Ectodermal cell (in vitro differentiated cells): ENCODE measurements at regions not wholly inside any gene's neighbourhood (a gene's known extent, or its start where the extent isn't known, plus 50 kb on each side); places are given as distances from the start of the nearest gene placed in this dataset.
A peak's percentile ranks its signal among the peaks of the same experiment; 100 is the strongest.

ENCODE experiments used
- H3K27ac ChIP-seq: 2 replicates; pipeline ENCODE4 v1.7.0; 2013; ENCODE audit warnings: mild to moderate bottlenecking, low read depth, low read length; ENCODE audit not compliant: insufficient read depth, poor library complexity, severe bottlenecking
- H3K27me3 ChIP-seq: 2 replicates; pipeline ENCODE4 v1.7.0; 2013; ENCODE audit warnings: mild to moderate bottlenecking, low read length; ENCODE audit not compliant: insufficient read depth, control insufficient read depth, poor library complexity, severe bottlenecking
- H3K36me3 ChIP-seq: one replicate; pipeline ENCODE4 v1.7.0; 2013; ENCODE audit warnings: low read length; ENCODE audit not compliant: control insufficient read depth, insufficient read depth
- H3K4me1 ChIP-seq: one replicate; pipeline ENCODE4 v1.7.0; 2013; ENCODE audit warnings: low read length; ENCODE audit not compliant: control insufficient read depth, insufficient read depth
- H3K4me3 ChIP-seq: 2 replicates; pipeline ENCODE4 v1.7.0; 2013; ENCODE audit warnings: low read depth, low read length, control low read depth; ENCODE audit not compliant: insufficient read depth
- H3K9me3 ChIP-seq: 2 replicates; pipeline ENCODE4 v1.7.0; 2013; ENCODE audit warnings: mild to moderate bottlenecking, low read length, moderate library complexity; ENCODE audit not compliant: control insufficient read depth
- WGBS, 2 experiments: methylation state at CpG; one replicate each; pipeline ENCODE4 v1.1.7; 2013; ENCODE audit warnings: missing lambda C conversion rate in 2 of 2; 5-methylcytosine and 5-hydroxymethylcytosine counted together

DNA sequence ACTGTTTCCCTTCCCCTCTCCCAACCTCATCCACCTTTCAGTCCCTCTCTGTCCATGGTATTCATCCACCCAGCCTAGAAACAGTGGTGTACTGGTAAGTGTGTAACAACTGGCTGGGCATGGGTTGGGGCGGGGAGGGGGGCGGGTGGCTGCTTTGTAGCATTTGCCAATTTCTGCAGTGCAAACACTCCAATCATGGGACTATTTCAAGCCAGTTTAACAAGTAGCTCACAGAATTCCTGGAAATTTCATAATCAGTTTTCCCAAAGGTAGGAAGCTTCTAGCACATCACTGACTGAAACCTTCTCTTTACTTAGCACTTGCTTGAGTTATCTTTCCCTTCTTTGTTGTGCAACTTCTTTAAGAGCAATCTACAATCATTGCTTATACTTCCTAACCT lies 100.8 kb upstream of the WASF3 start:
- 90 to 96% methylated on average over 2 of the region's 2 CpGs for WGBS, 2 experiments
- no peak overlapping the region for H3K27ac ChIP-seq
- no peaks in the 10 kb centered on the region for H3K4me1 ChIP-seq
- no peak overlapping the region for H3K4me3 ChIP-seq
- H3K27me3 ChIP-seq: no peaks in the 10 kb centered on the region
- no peaks in the 10 kb centered on the region for H3K36me3 ChIP-seq
- no peaks in the 10 kb centered on the region for H3K9me3 ChIP-seq

DNA sequence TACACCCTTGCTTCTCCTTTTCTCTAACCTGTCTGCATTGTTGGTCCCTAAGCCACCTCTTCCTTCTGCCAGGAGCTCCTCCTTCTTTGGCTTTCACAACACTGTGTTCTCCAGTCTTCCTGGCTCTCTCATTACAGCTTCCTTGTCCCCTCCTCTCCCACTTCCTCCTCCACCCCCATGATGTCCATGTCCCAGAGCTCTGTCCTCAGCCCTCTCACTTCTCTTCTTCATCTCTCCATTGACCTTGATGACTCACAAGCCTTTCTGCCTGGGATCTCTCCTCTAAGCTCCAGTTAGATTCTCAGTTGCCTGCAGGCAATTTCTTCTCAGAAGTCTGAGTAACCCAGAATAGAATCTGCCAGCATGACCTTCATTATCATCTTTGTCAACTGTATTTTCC lies 100.3 kb upstream of the WASF3 start:
- Histone ChIP-seq H3K27ac (no peak overlapping the region), H3K27me3 (no peaks in the 10 kb centered on the region), H3K36me3 (no peaks in the 10 kb centered on the region), H3K9me3 (no peaks in the 10 kb centered on the region), H3K4me1 (no peaks in the 10 kb centered on the region), H3K4me3 (no peak overlapping the region)

DNA sequence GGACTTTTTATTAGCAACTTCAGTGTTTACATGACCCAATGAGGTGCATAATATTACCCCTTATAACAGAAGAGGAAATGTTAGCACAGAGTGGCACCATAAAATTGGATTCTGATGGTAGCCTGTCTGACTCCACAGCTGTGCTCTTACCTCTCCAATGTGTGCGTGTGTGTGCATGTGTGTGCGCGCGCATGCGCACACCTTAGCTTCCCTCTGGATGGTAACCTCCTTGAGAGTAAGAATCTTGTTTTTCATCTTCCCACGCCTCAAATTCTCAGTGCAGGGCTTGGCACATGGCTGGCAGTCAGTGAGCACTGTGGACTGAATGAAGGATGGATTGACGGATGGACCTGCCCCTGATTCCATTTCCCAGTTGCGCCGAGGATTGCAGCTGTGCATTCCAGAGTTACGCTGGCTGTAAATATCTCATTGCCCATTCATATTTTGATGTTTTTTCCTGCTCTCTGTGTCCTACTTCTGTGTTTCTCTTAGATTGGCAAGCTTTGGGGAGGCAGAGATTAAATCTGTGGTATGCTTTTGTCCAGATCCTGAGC lies 99.2 kb upstream of the WASF3 start:
- Histone ChIP-seq H3K27me3 (no peaks in the 10 kb centered on the region), H3K9me3 (no peaks in the 10 kb centered on the region), H3K36me3 (no peaks in the 10 kb centered on the region), H3K4me3 (no peak overlapping the region), H3K27ac (no peak overlapping the region), H3K4me1 (no peaks in the 10 kb centered on the region)
- WGBS, 2 experiments: 89 to 92% methylated on average over 10 of the region's 10 CpGs

DNA sequence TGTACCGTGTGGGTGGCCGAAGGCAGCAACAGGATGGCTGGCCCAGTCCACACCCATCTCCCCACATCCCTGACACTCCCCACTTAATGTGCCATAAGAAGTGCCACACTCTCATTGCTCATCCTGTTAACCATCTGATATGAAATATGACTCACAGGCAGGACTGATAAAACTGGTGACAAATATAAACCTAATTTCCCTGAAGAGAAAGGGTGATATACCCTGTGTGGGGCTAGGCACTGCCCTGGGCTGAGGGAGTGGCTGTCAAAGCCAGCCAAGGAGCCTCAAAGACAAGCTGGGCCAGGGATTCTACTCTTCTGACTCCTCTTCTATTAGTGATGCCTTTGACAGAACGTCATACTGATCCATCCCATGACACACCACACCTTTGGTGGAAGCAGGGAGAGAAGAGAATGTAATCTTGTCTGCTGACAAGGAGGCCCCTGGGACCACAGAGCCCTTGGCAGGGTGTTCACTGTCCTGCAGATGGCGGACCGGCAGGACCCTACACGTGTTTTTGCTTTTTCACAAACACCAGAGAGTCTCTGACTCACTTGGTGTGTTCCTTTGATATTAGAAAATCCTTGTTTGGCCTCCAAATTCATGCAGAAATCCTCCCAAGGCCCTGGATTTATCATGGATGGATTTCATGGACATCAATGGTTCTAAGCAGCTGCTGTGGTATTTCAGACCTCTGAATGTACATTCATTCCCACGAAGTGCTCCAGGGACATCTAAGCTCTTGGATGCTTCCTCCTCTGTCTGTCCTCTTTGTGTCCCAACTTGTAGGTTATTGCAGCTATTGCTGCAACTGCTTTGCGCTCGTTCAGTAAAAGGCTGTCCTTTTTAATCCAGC lies 98.0 kb upstream of the WASF3 start:
- WGBS, 2 experiments: 90 to 95% methylated on average over 9 of the region's 9 CpGs
- H3K27ac ChIP-seq: no peak overlapping the region

DNA sequence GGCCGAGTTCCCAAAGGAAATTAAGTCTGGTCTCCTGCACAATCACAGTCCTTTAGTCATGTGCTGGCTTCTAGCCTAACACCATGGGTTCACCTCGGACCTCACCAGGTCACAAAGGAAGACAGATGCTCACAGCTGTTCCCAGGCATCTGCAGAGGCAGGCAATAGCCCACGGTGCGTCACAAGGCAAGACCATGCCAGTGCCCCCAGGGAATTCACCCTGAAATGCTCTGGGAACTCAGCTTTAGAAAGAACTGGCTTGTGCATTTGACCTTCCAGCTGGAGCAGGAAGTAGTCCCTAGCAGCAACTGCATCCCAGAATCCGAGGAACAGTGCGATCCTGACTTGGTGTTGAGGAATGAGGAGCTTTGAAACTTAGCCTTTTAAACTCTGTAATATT lies 96.8 kb upstream of the WASF3 start:
- 93 to 94% methylated on average over 6 of the region's 6 CpGs for WGBS, 2 experiments
- Histone ChIP-seq H3K27me3 (no peaks in the 10 kb centered on the region), H3K27ac (no peak overlapping the region), H3K9me3 (no peaks in the 10 kb centered on the region), H3K36me3 (no peaks in the 10 kb centered on the region), H3K4me1 (no peaks in the 10 kb centered on the region), H3K4me3 (no peak overlapping the region)

More for the DNA sequence above, 98.0 kb upstream of the WASF3 start:
- H3K36me3 ChIP-seq: no peaks in the 10 kb centered on the region
- H3K4me3 ChIP-seq: no peak overlapping the region
- H3K27me3 ChIP-seq: no peaks in the 10 kb centered on the region
- no peaks in the 10 kb centered on the region for H3K9me3 ChIP-seq
- H3K4me1 ChIP-seq: no peaks in the 10 kb centered on the region

DNA sequence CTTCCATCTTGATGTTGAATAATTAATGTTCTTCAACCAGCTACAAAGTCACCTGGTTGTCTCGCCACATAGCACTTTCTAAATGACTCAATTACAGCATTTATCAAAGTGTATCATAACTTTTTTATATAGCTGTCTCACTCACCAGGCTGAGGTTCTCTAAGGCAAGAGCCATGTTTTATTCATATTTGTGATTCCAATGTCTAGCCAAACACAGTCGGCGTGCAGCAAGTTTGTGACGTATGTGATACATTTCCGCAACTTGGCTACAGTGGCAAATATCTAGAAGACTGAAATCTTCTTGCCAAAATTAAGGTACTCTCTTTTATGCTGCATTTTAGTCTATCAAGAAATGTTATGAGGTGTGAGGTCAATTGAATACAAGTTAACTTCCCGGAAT lies 94.2 kb upstream of the WASF3 start:
- Histone ChIP-seq H3K9me3 (no peaks in the 10 kb centered on the region), H3K4me3 (no peak overlapping the region), H3K4me1 (peaks cover 4% of the 10 kb centered on the region), H3K27me3 (no peaks in the 10 kb centered on the region), H3K36me3 (no peaks in the 10 kb centered on the region), H3K27ac (no peak overlapping the region)
- WGBS, 2 experiments: 96 to 97% methylated on average over 6 of the region's 6 CpGs

DNA sequence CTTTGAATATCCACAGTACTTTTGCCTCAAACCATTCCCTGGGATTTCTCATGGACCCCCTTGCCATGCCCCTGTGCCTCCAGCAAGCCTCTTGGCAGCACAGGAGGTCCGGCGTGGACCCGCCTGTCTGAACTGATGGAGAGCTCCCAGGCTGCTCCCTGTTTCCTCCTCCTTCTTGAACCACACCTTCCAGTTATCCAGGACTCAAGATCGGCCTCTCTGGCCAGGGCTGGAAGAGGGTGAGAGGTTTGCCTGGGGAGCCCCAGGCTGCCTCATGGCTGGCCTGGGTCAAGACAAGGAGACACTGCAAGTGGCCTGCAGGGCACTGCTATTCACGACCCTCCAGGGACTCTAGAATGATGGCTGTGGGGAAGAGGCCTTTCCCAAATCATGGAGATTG lies 93.6 kb upstream of the WASF3 start:
- H3K27ac ChIP-seq: no peak overlapping the region
- H3K4me1 ChIP-seq: peaks cover 8% of the 10 kb centered on the region
- WGBS, 2 experiments: 91 to 92% methylated on average over 5 of the region's 5 CpGs
- no peaks in the 10 kb centered on the region for H3K36me3 ChIP-seq
- no peak overlapping the region for H3K4me3 ChIP-seq
- H3K9me3 ChIP-seq: no peaks in the 10 kb centered on the region
- no peaks in the 10 kb centered on the region for H3K27me3 ChIP-seq

DNA sequence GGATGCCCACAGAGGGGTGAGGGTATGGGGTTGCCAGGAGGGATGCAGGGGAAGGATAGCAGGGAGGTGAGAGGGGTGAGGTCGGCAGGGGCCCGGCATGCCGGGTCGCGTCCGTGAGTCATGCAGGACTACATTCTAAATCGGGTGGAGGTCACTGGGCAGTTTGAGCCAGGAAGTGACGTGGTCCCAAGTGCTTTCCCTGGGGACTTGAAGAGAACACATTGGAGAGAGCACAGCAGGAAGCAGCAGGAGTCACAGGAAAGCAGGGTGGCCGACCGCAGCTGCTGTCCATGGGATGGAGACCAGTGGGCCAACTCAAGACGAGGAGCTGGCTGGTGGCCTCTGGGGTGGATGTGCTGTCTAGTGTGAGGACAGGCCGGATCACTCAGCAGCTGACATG lies 92.0 kb upstream of the WASF3 start:
- no peaks in the 10 kb centered on the region for H3K9me3 ChIP-seq
- H3K27ac ChIP-seq: no peak overlapping the region
- H3K36me3 ChIP-seq: no peaks in the 10 kb centered on the region
- no peak overlapping the region for H3K4me3 ChIP-seq
- H3K27me3 ChIP-seq: no peaks in the 10 kb centered on the region
- H3K4me1 ChIP-seq: peaks cover 8% of the 10 kb centered on the region
- 93 to 96% methylated on average over 12 of the region's 12 CpGs for WGBS, 2 experiments

DNA sequence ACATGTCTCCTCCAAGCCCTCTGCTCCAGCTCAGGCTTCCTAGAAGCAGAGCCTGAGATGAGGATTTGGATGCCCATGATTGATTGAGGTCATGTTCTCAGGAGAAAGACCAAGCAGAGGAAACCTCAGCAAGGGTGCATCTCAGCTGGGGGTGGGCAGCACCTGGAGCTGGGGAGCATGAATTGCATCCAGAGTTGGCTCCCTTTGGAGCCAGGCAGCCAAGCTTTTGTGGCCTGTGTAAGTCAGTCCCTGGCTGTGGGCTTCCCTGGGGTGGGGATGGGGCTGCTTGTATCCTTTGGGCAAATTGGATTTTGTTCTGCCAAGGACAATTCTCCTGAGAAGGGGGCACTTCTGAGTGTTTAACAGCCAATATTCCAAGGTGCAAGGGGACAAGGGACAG lies 91.5 kb upstream of the WASF3 start:
- H3K4me3 ChIP-seq: no peak overlapping the region
- H3K27me3 ChIP-seq: no peaks in the 10 kb centered on the region

DNA sequence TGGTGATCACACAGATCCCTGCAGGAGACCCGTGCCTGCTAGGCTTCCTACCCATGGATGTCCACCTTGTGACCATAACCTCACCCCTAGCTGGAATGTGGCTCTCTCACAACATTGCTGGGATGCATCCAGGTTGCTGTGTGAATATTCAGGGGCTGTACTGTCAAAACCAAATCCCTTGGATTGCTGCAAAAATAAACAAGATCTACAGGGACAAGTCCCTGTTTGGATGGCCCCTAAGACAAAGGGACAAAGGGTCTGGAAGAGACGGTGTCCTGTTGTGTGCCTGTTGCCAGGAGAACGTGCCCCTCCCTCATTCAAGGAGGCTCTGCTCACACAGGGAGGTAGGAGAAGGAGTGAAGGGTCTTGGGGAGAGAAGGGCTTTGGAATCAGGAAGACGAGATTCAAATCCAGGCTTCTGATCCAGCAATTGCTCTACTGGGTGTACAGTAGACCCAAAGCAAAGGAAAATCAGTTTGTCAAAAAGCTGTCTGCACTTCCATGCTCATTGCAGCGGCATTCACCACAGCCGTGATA lies 89.2 kb upstream of the WASF3 start:
- H3K36me3 ChIP-seq: no peaks in the 10 kb centered on the region
- no peaks in the 10 kb centered on the region for H3K9me3 ChIP-seq
- peaks cover 8% of the 10 kb centered on the region for H3K4me1 ChIP-seq
- 61% methylated on average over 6 of the region's 6 CpGs for WGBS, 2 experiments
- H3K27me3 ChIP-seq: no peaks in the 10 kb centered on the region
- no peak overlapping the region for H3K4me3 ChIP-seq
- H3K27ac ChIP-seq: peak overlapping the region; percentile 38

More for the DNA sequence above, 91.5 kb upstream of the WASF3 start:
- Histone ChIP-seq H3K9me3 (no peaks in the 10 kb centered on the region), H3K36me3 (no peaks in the 10 kb centered on the region), H3K4me1 (peaks cover 8% of the 10 kb centered on the region), H3K27ac (no peak overlapping the region)
